ENCODE measurements at regions not wholly inside any gene's neighbourhood (a gene's known extent, or its start where the extent isn't known, plus 50 kb on each side); places are given as distances from the start of the nearest gene placed in this dataset.

DNA sequence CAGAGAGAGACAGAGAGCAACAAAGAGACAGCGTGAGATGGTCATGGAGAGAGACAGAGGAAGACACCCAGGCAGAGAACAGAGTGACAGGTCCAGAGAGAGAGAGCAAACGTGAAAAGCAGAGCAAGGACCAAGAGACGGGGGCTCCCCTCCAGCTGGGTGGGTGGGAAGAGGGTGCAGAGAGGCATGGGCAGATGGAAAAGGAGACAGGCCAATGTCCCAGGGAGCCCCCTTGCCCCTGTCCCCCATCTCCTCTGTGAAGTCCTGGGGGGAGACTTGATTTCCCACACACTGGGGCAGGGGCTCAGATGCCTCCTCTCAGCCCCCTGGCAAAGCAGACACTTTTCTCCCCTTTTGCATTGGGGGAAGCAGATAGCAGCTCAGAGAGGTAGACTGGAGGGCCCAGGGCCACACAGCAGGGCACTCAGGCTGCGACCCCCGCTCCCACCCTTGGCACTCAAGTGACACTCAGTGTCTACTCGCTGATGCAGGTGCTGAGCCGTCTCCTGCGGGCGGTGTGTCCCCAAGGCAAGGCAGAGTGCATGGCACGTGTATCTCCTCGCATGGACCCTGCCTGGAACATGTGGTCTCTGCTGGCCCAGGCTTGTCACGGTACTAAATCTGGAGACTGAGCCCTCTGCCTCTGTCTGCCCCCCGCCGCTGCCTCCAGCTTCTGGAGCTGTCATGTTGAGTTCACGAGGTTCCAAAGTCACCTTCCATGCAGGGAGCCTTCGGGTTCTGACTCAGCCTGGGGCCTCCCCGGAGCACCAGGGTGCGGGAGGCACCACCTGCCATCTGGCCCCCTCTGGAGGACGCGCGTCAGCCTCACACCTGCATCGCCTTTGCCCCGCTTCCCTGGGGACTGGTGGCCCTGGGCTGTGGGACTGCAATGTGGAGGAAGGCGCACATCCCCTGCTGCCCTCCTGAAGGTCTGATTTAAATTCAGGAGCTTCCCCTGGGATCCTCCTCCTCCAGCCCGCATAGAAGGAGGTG, 215.9 kb upstream of the GSE1 start (continued):
- TF ChIP-seq NFKB2 (CRISPR knock-in tag; IDR thresholded peaks at IDR 0.05; ENCODE audit: borderline replicate concordance) (no peak), KDM2A (CRISPR knock-in tag; IDR thresholded peaks at IDR 0.05; ENCODE audit: borderline replicate concordance, low read depth) (peak; percentile 57; the same call in 1 of the 2 replicates), PHF5A (CRISPR knock-in tag; IDR thresholded peaks at IDR 0.05; ENCODE audit: low read depth, unreplicated experiment) (no peak), MAFG (CRISPR knock-in tag; IDR thresholded peaks at IDR 0.05) (no peak), NCOA5 (CRISPR knock-in tag; IDR thresholded peaks at IDR 0.05) (no peak), ZNF264 (CRISPR knock-in tag; IDR thresholded peaks at IDR 0.05) (no peak), ZNF17 (CRISPR knock-in tag; IDR thresholded peaks at IDR 0.05) (no peak), ZNF609 (CRISPR knock-in tag; IDR thresholded peaks at IDR 0.05; ENCODE audit: borderline replicate concordance) (no peak), ZMYM3 (CRISPR knock-in tag; IDR thresholded peaks at IDR 0.05) (peak; percentile 41; the same call in 1 of the 2 replicates), GPN1 (CRISPR knock-in tag; IDR thresholded peaks at IDR 0.05; ENCODE audit: borderline replicate concordance) (no peak)
- TF ChIP-seq, protein P1, sequence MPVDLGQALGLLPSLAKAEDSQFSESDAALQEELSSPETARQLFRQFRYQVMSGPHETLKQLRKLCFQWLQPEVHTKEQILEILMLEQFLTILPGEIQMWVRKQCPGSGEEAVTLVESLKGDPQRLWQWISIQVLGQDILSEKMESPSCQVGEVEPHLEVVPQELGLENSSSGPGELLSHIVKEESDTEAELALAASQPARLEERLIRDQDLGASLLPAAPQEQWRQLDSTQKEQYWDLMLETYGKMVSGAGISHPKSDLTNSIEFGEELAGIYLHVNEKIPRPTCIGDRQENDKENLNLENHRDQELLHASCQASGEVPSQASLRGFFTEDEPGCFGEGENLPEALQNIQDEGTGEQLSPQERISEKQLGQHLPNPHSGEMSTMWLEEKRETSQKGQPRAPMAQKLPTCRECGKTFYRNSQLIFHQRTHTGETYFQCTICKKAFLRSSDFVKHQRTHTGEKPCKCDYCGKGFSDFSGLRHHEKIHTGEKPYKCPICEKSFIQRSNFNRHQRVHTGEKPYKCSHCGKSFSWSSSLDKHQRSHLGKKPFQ (CRISPR knock-in tag; IDR thresholded peaks at IDR 0.05; ENCODE audit: insufficient replicate concordance) = no peak
- TF ChIP-seq, protein P2, sequence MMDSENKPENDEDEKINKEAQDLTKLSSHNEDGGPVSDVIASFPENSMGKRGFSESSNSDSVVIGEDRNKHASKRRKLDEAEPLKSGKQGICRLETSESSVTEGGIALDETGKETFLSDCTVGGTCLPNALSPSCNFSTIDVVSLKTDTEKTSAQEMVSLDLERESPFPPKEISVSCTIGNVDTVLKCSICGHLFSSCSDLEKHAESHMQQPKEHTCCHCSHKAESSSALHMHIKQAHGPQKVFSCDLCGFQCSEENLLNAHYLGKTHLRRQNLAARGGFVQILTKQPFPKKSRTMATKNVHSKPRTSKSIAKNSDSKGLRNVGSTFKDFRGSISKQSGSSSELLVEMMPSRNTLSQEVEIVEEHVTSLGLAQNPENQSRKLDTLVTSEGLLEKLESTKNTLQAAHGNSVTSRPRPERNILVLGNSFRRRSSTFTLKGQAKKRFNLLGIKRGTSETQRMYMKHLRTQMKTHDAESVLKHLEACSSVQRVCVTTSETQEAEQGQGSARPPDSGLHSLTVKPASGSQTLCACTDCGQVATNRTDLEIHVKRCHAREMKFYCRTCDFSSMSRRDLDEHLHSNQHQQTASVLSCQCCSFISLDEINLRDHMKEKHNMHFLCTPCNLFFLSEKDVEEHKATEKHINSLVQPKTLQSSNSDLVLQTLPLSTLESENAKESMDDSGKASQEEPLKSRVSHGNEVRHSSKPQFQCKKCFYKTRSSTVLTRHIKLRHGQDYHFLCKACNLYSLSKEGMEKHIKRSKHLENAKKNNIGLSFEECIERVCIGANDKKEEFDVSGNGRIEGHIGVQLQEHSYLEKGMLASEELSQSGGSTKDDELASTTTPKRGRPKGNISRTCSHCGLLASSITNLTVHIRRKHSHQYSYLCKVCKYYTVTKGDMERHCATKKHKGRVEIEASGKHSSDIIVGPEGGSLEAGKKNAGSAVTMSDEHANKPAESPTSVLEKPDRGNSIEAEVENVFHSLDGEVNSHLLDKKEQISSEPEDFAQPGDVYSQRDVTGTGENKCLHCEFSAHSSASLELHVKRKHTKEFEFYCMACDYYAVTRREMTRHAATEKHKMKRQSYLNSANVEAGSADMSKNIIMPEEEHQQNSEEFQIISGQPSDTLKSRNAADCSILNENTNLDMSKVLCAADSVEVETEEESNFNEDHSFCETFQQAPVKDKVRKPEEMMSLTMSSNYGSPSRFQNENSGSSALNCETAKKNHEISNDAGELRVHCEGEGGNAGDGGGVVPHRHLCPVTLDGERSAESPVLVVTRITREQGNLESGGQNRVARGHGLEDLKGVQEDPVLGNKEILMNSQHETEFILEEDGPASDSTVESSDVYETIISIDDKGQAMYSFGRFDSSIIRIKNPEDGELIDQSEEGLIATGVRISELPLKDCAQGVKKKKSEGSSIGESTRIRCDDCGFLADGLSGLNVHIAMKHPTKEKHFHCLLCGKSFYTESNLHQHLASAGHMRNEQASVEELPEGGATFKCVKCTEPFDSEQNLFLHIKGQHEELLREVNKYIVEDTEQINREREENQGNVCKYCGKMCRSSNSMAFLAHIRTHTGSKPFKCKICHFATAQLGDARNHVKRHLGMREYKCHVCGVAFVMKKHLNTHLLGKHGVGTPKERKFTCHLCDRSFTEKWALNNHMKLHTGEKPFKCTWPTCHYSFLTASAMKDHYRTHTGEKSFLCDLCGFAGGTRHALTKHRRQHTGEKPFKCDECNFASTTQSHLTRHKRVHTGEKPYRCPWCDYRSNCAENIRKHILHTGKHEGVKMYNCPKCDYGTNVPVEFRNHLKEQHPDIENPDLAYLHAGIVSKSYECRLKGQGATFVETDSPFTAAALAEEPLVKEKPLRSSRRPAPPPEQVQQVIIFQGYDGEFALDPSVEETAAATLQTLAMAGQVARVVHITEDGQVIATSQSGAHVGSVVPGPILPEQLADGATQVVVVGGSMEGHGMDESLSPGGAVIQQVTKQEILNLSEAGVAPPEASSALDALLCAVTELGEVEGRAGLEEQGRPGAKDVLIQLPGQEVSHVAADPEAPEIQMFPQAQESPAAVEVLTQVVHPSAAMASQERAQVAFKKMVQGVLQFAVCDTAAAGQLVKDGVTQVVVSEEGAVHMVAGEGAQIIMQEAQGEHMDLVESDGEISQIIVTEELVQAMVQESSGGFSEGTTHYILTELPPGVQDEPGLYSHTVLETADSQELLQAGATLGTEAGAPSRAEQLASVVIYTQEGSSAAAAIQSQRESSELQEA (CRISPR knock-in tag; IDR thresholded peaks at IDR 0.05; ENCODE audit: not compliant biosample characterization) = peak; percentile 77
